ENCODE measurements at regions not wholly inside any gene's neighbourhood (a gene's known extent, or its start where the extent isn't known, plus 50 kb on each side); places are given as distances from the start of the nearest gene placed in this dataset.
A peak's percentile ranks its signal among the peaks of the same experiment; 100 is the strongest.
"Not testable (repeated sequence)": the region's sequence is repeated elsewhere in the genome, so short reads cannot be mapped to it uniquely, and the experiment has no call there.

DNA sequence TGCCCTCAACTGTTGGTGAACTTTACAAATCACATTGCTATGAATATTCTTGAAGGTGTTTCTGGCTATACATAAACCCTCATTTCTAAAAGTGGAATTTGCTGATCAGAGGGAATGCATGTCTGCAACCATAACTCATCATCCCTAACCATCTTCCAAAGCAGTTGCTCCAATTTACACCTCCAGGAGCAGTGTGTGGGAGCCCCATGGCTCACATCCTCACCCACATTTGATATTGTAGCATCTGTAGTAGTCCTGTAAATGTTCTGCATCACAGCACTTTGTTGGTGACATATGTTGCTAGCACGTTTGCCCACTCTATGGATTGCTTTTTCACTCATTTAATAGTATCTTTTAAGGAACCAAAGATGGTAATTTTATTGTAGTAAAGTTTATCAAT, 183.8 kb upstream of the SMLR1 start:
- in situ Hi-C loops (cut with MboI; ENCODE audit: low pct_unique_long_range_greater_than_20kb, low sequenced_read_pairs): no loop called here
- no peak for DNase-seq

DNA sequence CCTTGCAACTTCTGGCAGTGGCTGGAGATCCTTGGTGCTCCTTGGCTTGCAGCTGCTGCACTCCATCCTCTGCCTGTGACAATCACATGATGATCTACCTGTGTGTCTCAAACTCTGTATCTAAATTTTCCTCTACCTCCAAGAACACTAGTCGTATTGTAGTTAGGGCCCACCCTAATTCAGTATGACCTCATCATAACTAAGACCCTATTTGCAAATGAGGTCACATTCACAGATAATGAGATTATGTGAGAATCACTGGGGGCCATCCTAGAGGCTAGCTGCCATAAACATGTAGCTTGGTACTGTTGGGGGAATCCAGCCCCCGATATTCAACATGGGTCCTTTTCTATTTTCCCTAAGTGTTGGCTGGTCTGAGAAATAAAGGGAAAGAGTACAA, 183.0 kb upstream of the SMLR1 start:
- in situ Hi-C loops (cut with MboI; ENCODE audit: low pct_unique_long_range_greater_than_20kb, low sequenced_read_pairs): no loop called here

DNA sequence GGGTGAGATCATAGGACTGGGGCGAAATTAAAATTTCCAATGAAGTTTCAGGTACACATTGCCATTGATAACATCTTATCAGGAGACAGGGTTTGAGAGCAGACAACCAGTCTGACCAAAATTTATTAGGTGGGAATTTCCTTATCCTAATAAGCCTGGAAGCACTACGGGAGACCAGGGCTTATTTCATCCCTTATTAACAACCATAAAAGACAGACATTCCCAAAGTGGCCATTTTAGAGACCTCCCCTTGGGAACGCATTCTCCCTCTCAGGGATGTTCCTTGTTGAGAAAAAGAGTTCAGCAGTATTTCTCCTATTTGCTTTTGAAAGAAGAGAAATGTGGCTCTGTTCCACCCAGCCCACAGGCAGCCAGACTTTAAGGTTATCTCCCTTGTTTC, 182.4 kb upstream of the SMLR1 start:
- DNase-seq; in situ Hi-C loops (cut with MboI; ENCODE audit: low pct_unique_long_range_greater_than_20kb, low sequenced_read_pairs): not testable (repeated sequence)

More for the DNA sequence above, 183.0 kb upstream of the SMLR1 start:
- DNase-seq: no peak

DNA sequence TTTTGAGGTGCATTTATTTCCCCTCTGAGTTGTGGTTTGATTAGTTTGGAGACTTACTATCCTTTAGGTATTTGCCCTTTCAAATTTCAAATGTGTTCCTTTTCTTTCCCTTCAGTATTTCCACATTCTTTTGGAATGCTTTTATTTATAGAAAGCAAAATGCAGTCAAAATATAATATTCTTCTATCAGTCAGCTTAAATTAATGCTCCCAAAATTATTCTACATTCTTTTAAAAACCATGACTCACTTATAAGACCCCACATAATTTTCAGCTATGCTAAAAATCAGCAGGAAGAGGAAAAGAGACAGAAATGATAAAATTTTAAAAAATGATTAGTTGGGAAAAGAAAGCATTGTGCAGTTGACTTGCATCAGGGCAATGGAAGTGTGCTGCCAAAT, 180.0 kb upstream of the SMLR1 start:
- no peak for DNase-seq
- in situ Hi-C loops (cut with MboI; ENCODE audit: low pct_unique_long_range_greater_than_20kb, low sequenced_read_pairs): no loop called here

DNA sequence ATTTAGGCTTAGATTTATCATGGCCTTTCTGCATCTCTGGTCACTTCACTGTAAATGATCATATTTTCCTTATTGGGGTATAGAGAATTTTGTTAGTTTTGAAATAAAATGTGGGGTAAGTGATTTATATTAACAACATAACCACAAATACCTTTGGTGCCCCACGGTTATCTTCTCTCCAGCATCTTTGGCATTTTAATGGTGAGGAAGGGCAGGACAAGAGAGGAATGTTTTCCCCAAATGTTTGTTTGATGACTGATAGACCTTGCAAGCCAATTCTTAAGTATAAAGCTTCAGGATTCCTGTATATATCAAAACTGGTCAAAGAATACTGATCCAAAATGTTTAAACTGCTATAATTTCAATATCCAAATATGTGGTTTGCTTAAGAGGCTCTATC, 171.6 kb upstream of the SMLR1 start:
- in situ Hi-C loops (cut with MboI; ENCODE audit: low pct_unique_long_range_greater_than_20kb, low sequenced_read_pairs): no loop called here
- DNase-seq: no peak

DNA sequence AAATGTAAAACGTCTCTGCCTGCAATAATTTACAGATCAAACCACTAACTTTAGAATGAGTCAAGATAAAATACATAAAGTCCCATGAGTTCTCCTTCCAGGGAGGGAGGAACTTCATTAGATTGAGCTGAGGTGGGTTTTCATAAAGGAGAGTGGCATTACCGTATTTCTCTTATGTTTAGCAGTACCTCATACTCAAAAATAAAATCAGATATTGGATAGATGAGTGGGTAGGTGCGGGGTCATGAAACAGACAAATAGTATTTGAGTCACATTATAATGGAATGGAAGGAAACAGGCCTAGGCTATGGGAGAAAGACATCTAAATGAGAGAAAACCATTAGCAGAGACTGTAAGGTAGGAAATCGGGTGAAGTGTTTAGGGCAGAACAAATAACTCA, 166.1 kb upstream of the SMLR1 start:
- in situ Hi-C loops (cut with MboI; ENCODE audit: low pct_unique_long_range_greater_than_20kb, low sequenced_read_pairs): no loop called here
- DNase-seq: no peak

DNA sequence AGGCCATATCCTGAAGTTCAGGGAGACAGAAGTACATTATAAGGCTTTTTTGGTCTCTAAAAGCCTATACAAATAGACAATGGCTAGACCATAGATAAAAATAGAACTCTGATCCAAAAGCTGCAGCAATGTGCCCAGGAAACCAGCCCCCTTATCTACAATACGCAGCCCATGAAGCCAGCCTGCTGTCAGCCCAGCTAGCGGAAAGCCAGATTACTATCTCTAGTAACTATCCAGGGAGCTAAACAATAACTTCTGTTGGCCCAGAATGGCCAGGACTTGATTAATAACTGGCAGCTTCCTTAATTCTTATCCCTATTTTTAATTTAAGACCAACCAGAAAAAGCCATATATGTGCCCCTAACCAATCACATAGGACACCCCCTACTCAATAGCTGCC, 160.4 kb upstream of the SMLR1 start:
- DNase-seq: peak; percentile 69

DNA sequence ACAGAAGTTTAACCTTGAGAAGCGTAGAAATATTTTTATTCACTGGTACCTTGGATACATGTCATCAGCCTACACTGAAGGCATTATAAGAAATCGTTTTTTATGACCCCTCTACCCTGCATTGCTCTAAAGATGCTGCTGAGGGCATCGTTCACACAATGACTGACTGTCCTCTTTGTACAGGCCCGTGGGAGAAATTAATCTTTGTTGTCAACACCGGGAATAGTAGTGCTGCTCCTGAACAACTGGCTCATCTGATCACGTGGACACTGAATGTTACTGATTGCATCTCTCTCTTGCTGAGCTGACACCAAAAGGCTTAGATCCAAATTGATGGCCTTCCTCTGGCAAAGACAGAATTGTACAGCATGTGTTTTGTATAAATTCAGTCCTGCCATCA, 157.1 kb upstream of the SMLR1 start:
- DNase-seq: no peak
- in situ Hi-C loops (cut with MboI; ENCODE audit: low pct_unique_long_range_greater_than_20kb, low sequenced_read_pairs): no loop called here

More for the DNA sequence above, 160.4 kb upstream of the SMLR1 start:
- in situ Hi-C loops (cut with MboI; ENCODE audit: low pct_unique_long_range_greater_than_20kb, low sequenced_read_pairs): no loop called here

DNA sequence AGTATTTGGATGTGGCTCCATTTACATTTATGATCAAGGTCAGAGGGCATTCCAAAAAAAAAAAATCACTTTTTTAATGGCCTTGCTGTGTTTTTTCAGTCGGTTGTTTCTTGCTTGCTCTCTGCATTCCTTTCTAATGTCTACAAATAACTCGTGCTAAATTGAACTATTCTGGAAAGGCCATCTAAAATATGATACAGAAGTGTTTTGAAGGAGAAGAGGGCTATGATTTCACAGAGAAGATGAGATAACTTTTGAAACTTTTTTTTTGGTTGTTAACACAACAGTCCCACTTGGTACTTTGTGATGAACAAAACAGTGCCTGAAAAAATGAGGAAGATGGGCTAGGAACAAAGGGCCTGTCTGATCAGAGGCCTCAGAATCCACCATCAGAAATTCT, 156.1 kb upstream of the SMLR1 start:
- in situ Hi-C loops (cut with MboI; ENCODE audit: low pct_unique_long_range_greater_than_20kb, low sequenced_read_pairs): no loop called here

DNA sequence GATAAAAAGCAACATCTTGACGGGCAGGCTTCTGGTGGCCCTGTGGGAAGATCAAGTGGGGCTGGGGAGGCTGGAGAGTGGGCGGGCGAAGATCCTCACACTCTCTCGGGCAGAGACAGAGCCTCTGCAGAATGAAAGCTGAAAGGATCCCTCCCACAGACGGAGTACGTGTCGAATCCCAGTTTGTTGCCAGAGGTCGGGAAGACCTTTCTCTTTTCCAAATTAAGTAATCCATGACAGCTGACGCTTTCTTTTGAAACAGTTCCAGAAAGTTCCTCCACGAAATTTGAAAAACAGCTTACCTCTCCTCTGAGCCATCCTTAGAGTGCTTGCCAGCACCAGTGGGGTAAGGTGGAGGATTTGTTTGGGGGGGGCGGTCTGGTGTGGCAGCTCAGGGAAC, 155.6 kb upstream of the SMLR1 start:
- in situ Hi-C loops (cut with MboI; ENCODE audit: low pct_unique_long_range_greater_than_20kb, low sequenced_read_pairs): no loop called here

More for the DNA sequence above, 156.1 kb upstream of the SMLR1 start:
- DNase-seq: no peak

DNA sequence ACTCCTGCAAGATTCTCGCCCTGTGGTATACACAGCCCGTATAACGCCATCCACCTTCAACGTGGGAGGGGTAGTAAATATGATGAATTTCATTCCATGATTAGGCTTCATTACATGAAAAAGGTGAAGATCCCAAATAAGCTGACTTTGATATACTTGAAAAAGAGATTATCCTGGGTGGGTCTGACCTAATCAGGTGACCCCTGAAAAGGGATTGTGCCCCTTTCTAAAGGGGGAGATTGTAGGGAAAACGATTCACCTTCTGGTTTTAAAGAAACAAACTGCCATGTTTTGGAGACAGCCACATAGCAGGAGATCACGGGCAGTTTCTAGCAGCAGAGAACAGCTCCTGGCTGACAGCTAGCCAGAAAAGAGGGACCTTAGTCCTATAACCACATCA, 155.1 kb upstream of the SMLR1 start:
- in situ Hi-C loops (cut with MboI; ENCODE audit: low pct_unique_long_range_greater_than_20kb, low sequenced_read_pairs): no loop called here
- no peak for DNase-seq

More for the DNA sequence above, 155.6 kb upstream of the SMLR1 start:
- no peak for DNase-seq

DNA sequence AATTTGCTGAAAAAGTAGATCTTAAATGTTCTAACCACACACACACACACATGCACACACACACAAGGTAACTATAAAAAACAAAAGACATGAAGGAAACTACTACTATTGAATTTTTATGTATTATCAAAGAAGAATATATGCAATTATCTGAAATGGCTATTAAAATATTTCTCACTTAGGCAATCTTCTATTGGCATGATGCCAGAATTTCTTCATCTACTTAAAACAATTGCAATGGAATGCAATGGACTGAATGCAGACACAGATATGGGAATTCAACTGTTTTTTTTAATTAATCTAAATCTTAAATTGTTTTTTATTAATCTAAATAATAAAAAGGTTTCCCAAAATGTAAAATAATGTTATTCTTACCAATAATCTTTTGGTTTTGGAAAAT, 152.6 kb upstream of the SMLR1 start:
- in situ Hi-C loops (cut with MboI; ENCODE audit: low pct_unique_long_range_greater_than_20kb, low sequenced_read_pairs): no loop called here
- DNase-seq: no peak

DNA sequence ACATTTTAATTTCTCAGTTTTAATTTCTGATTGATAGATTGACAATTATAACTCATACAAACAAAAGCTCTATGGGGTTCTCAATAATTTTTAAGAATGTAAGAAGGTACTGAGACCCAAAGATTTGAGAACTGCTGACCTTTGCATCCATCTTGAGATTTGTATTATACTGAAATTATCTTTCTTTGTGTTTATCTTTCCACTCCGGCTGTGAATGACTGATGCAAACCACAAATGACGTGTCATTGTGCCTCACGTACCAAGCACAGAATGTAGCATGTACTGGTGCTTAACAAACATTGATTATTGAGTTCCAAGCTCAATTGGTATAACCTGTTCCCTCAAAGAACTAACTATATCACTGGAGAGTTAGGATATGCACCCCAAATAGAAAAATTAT, 152.1 kb upstream of the SMLR1 start:
- in situ Hi-C loops (cut with MboI; ENCODE audit: low pct_unique_long_range_greater_than_20kb, low sequenced_read_pairs): no loop called here
- DNase-seq: no peak

DNA sequence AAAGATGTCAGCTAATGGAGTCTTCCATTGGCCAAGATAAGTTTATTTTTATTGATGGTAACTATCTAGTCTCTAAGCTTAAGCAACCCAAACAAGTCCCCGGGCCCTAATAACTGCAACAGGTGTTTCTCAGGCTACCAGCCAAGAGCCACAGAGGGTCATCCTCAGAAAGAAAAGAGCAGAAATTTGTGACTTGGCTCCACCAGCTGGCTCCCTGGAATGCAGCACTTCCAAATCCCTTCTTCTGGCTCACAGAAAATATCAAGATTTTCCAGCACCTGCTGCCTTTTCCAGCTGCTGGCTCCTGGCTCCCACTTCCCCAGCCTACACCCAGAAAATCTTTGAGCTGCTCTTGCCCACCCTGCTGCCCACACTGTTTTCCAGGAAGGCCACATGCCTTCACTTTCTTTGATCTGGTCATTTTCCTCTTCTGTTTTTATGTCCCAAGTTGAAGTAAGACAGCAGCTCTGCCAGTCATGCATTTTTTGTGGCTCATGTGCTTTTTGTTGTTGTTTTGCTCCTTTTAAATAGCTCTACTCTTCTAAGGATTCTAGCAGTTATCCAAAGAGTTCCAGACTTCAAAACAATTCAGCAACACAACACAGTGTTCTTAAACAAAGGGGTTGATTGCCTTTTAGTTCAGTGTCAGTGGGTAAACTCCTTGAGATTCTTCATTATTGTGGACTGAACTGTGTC, 151.0 kb upstream of the SMLR1 start:
- in situ Hi-C loops (cut with MboI; ENCODE audit: low pct_unique_long_range_greater_than_20kb, low sequenced_read_pairs): no loop called here
- no peak for DNase-seq

DNA sequence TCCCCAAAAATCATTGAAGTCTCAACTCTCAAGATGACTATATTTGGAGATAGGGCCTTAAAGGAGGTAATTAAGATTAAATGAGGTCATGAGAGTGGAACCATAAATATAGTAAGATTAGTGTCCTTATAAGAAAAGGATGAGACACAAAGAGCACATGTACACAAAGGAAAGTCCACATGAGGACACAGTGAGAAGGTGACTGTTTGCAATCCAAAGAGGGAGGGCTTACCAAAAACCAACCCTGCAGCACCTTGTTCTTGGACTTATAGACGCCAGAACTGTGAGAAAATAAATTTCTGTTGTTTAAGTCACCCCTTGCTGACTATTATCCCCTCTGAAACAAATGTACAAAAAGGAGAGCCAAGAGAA, 150.4 kb upstream of the SMLR1 start:
- no peak for DNase-seq
- in situ Hi-C loops (cut with MboI; ENCODE audit: low pct_unique_long_range_greater_than_20kb, low sequenced_read_pairs): no loop called here

DNA sequence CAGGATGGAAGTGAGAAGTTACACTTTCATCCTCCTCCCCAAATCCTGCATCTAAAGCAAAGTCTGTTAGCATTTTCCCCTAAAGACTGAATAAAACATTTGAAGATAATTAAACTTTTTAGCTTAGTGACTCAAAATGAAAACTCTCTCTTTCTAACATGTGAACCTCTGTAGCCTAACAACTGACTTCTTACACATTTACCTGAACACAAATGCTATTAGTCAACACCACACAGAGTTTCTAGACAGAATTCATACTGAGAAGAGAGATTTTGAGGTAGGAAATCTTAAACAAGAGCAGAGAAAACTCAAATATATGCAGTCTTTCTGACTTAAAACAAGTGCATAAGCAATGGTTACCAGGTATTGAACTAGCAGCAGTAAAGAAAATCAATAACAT, 149.9 kb upstream of the SMLR1 start:
- in situ Hi-C loops (cut with MboI; ENCODE audit: low pct_unique_long_range_greater_than_20kb, low sequenced_read_pairs): no loop called here
- no peak for DNase-seq

DNA sequence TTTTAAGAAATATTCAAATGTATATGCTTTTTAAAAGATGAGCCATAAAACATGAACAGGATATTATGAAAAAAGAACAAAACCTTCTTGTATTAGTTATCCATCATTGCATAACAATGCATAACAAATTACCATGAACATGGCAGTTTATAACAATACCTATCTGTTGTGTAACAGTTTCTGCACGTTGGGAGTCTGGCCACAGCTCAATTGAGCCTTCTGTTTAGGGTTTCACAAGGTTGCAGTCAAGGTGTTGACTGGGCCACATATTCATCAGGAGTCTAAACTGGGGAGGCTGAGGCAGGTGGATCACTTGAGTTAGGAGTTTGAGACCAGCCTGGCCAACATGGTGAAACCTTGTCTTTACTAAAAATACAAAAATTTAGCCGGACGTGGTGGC, 149.4 kb upstream of the SMLR1 start:
- in situ Hi-C loops (cut with MboI; ENCODE audit: low pct_unique_long_range_greater_than_20kb, low sequenced_read_pairs): no loop called here
- no peak for DNase-seq

DNA sequence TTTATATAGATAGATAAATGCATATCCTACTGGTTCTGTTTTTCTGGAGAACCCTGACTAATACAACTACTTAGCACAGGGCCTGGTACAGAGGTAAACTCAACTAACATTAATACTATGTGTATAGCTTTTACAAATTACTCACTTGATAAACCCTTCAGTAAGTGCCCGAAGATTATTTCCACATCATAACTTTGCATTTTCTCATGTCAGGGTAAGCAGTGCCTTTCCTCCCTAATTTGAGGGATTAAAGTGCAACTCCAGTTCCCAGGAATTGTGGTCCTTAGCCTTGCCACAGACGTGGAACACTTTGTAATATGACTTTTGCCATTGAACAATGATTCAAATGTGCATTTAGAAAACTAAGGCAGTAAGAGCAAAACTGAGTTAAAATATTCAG, 147.5 kb upstream of the SMLR1 start:
- no peak for DNase-seq
- in situ Hi-C loops (cut with MboI; ENCODE audit: low pct_unique_long_range_greater_than_20kb, low sequenced_read_pairs): no loop called here

DNA sequence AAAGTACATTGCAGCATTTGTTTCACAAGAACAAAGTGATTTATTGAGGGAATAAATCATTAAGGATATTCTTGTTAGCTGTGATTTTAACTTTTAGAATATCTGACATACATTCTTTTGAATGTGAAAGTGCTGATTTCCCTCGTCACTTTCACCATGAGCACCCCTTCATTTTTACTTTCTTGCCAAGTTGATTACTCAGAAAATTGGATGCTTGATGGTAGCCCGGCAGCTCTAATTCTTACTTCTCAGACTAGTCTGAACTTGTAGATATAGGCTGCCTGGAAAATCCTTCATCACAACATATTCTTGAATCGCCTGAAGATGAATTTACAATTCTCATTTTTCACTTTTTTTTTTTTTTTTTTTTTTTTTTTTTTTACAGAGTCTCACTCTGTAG, 147.1 kb upstream of the SMLR1 start:
- no peak for DNase-seq
- in situ Hi-C loops (cut with MboI; ENCODE audit: low pct_unique_long_range_greater_than_20kb, low sequenced_read_pairs): no loop called here

DNA sequence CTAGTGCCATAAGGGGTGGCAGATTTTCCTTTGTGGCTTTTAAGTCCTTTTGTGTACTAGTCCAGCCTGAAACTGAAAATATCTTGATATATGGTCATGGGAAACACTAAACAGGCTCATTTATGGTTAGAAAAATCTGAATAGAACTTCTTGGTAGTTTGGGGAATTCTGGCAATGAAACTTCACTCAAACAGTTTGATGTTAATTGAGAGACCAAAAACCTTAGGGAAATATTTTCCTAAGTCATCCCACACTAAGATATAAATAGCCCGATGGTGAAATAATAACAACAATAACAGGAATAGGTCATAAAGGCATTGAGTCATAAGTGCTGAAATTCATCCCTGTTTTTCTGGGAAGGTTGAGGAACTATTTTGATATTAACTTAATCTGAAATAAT, 146.2 kb upstream of the SMLR1 start:
- in situ Hi-C loops (cut with MboI; ENCODE audit: low pct_unique_long_range_greater_than_20kb, low sequenced_read_pairs): no loop called here

DNA sequence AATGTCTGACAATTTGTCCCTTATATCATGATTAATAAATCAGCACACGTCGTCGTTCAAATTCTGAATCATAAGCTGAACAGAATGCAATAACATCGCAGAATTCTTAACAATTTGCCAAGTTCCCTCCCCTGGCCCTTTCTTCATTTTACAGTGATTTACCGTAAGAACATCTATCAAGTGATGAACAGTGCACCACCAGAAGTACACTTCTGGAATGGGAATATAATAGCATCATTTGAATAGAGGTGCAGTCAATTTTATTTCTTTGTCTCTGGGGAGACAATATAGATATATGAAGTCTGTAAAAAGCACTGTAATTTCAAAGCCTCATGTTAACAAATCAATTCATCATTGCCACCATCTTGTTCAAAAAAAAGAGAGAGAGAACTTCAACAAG, 145.1 kb upstream of the SMLR1 start:
- in situ Hi-C loops (cut with MboI; ENCODE audit: low pct_unique_long_range_greater_than_20kb, low sequenced_read_pairs): no loop called here
- DNase-seq: no peak

More for the DNA sequence above, 146.2 kb upstream of the SMLR1 start:
- DNase-seq: no peak

Measured in KBM-7 (cell line).